Upper lobe of left lung (tissue), 4 donors: ENCODE measurements at regions not wholly inside any gene's neighbourhood (a gene's known extent, or its start where the extent isn't known, plus 50 kb on each side); places are given as distances from the start of the nearest gene placed in this dataset.

Source experiments
- CTCF ChIP-seq, 6 experiments: fragments of 450-650 bp in 4 of 6; fragments of 200-600 bp in 2 of 6; sonication (generic) in 2 of 6; IDR thresholded peaks; one replicate each; pipeline ENCODE4 v1.5.1; 2016 to 2019; ENCODE audit warnings: antibody characterized with exemption in 6 of 6
- POLR2A ChIP-seq, 4 donors: fragments of 450-650 bp; IDR thresholded peaks; one replicate each; pipeline ENCODE4 v1.5.1; 2016 to 2017; ENCODE audit warnings: antibody characterized with exemption in 4 of 4, mild to moderate bottlenecking in 2 of 4

GRCh38 chr3:30500666-30501399 lies 105.6 kb upstream of the TGFBR2 start:
- TF ChIP-seq POLR2A (IDR thresholded peaks at IDR 0.05), result no peak
- TF ChIP-seq CTCF (IDR thresholded peaks at IDR 0.05), result no peak
